LNCaP clone FGC (cell line): ENCODE measurements at regions not wholly inside any gene's neighbourhood (a gene's known extent, or its start where the extent isn't known, plus 50 kb on each side); places are given as distances from the start of the nearest gene placed in this dataset.

ENCODE experiments used
- DNase-seq: peaks from one replicate; pipeline ENCODE4 v3.0.0-alpha.2; 2011; ENCODE audit warnings: low read depth
- H3K4me3 ChIP-seq: 2 replicates; pipeline ENCODE4 v1.5.1; 2011; ENCODE audit warnings: mild to moderate bottlenecking, low read depth, low read length, control low read depth
- TF ChIP-seq, protein P1 (sequence below): IDR thresholded peaks from 2 replicates; pipeline ENCODE4 v1.5.1; 2012; ENCODE audit warnings: mild to moderate bottlenecking; ENCODE audit not compliant: control insufficient read depth, insufficient read depth; ENCODE audit errors: extremely low read depth

DNA sequence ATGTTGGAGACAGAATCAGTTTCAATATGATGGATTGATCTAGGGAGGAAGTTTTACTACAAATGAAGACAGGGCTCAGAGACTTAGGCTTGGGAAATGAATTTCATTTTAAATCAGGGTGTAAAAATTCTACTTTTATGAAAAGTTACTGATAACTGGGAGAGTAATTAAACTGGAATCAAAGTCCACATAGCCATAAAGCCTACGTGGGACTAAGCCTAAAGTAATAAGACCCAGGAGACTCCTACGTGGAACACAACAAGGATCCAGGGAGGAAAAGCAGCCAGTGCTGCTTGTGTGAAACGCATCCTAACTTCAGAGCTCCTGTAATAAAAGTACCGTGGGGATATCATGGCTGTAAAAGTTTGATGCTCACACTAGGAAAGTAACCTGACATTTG lies 152.0 kb upstream of the MYO16 start:
- no peak for DNase-seq
- TF ChIP-seq, protein P1, sequence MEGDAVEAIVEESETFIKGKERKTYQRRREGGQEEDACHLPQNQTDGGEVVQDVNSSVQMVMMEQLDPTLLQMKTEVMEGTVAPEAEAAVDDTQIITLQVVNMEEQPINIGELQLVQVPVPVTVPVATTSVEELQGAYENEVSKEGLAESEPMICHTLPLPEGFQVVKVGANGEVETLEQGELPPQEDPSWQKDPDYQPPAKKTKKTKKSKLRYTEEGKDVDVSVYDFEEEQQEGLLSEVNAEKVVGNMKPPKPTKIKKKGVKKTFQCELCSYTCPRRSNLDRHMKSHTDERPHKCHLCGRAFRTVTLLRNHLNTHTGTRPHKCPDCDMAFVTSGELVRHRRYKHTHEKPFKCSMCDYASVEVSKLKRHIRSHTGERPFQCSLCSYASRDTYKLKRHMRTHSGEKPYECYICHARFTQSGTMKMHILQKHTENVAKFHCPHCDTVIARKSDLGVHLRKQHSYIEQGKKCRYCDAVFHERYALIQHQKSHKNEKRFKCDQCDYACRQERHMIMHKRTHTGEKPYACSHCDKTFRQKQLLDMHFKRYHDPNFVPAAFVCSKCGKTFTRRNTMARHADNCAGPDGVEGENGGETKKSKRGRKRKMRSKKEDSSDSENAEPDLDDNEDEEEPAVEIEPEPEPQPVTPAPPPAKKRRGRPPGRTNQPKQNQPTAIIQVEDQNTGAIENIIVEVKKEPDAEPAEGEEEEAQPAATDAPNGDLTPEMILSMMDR: no peak
- H3K4me3 ChIP-seq: no peak overlapping the region

DNA sequence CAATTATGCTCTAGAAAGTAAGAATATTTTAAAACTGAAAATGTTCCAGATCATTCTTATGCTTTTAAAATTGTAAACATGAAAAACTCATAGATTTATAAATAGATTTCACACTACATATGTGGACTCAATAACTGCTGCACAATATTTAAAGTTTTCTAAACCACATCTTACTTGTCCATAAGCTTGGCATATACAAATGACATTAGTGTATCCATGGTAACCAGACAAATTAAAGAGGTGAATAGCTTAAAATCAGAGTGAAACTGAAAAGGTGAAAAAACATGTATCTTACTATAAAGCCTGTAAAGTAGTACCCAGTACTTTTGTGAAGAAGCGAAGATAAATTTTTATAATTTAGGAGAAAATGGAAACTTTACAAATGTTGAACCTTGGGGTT lies 151.2 kb upstream of the MYO16 start:
- TF ChIP-seq, protein P1: no peak
- no peak for DNase-seq
- no peak overlapping the region for H3K4me3 ChIP-seq

- no peak overlapping the region for H3K4me3 ChIP-seq
- DNase-seq: no peak
- TF ChIP-seq, protein P1: no peak
Observed at GRCh38 chr13:108483981-108484380, 145.4 kb upstream of the MYO16 start.

DNA sequence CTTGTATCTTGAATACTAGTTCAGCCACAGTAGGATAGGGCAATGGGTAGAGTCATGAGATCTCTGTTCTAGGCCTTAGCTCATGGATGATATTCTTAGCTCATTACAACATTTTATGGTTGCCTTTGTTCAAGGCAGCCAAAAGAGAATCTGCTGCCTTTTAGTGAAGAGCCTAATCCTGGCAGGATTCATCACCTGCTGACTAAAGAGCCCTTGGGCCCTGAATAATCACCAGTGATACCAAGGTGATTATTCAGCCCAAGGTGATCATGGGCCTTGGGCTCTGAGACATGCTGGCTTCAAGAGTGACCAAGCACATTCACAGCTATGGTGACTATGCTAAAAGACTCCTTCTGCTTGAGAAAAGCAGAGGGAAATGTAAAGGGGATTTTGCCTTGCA lies 143.3 kb upstream of the MYO16 start:
- H3K4me3 ChIP-seq: no peak overlapping the region
- DNase-seq: no peak
- TF ChIP-seq, protein P1: no peak

DNA sequence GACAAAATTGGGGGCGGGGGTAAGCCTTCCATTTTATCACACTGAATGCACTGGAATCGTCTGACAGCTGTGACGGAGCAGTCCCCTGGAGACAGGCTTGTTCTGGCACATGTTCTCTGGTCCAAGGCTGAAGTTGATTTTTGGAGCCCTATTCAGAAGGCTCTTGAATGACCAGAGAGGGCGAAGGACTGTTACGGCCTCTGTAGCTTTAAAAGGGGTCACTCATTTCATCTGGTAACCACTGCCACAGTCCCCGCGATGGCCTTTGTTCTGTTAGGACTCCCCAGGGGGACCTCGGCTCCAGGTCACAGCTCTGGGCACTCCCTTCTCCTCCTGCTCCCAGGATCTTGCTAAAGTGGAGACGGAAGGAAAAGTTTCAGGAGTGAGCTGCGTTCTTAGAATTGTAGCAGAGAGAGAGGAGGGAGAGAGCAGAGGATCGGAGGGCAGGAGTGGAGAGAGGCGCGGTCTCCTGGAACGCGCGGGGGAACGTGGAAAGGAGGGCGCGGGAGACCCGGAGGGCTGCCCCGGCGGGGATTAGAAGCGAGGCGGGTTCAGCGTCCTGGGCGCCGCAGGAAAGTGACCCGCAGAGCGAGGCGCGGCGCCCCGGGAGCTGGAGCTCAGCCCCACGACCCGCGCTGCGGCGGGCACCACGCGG lies 134.3 kb upstream of the MYO16 start:
- H3K4me3 ChIP-seq: no peak overlapping the region
- TF ChIP-seq, protein P1: no peak
- no peak for DNase-seq

- H3K4me3 ChIP-seq: no peak overlapping the region
- no peak for DNase-seq
- TF ChIP-seq, protein P1: no peak
Observed at GRCh38 chr13:108495646-108496361, 133.6 kb upstream of the MYO16 start.
